Activated gamma-delta T cell treated with anti-CD3 and anti-CD28 coated beads, Interleukin-2, amount 50 U/mL, for 16 hours (primary cell): ENCODE measurements at regions not wholly inside any gene's neighbourhood (a gene's known extent, or its start where the extent isn't known, plus 50 kb on each side); places are given as distances from the start of the nearest gene placed in this dataset.
A peak's percentile ranks its signal among the peaks of the same experiment; 100 is the strongest.

Source experiments
- DNase-seq: peaks from one replicate; pipeline ENCODE4 v3.0.0-alpha.2; 2020; ENCODE audit warnings: low read depth

GRCh38 chr17:34178092-34178491, 77.0 kb upstream of the CCL2 start:
- no peak for DNase-seq

- DNase-seq, result no peak
These were observed 72.9 kb upstream of the CCL2 start for GRCh38 chr17:34182036-34182803.

GRCh38 chr17:34195987-34196386, 59.1 kb upstream of the CCL2 start:
- DNase-seq, result no peak

GRCh38 chr17:34198519-34198918, 56.6 kb upstream of the CCL2 start:
- DNase-seq, result no peak

GRCh38 chr17:34199454-34199853, 55.6 kb upstream of the CCL2 start:
- no peak for DNase-seq

- DNase-seq, result peak; percentile 56
These were observed 55.1 kb upstream of the CCL2 start for GRCh38 chr17:34199932-34200534.

- no peak for DNase-seq
These were observed 53.9 kb upstream of the CCL2 start for GRCh38 chr17:34201225-34201624.

- DNase-seq, result no peak
These were observed 53.3 kb upstream of the CCL2 start for GRCh38 chr17:34201767-34202166.

GRCh38 chr17:34203018-34203638, 52.0 kb upstream of the CCL2 start:
- no peak for DNase-seq

GRCh38 chr17:34204402-34204801, 50.7 kb upstream of the CCL2 start:
- no peak for DNase-seq
